ENCODE measurements at regions not wholly inside any gene's neighbourhood (a gene's known extent, or its start where the extent isn't known, plus 50 kb on each side); places are given as distances from the start of the nearest gene placed in this dataset.

DNA sequence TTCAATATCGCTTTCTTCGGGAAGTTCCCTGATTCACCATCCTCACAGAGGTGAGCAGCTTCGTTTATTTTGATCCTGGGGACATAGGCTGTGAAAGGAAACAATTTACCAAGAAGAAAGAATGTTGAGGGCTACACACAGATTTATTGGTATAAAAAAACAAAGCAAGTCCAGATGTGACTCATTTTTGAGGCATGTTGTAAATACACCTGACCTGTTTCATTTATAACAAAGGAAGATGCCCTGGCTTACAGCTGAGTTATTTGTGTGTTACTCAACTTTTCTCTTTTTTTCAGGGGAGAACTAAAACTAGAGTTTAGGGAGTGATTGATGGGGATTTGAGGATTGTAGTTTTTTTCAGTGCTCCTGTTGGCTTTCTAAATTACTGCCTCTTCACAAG is 489.5 kb downstream of the CBLN4 start:
- TF ChIP-seq, protein P1, sequence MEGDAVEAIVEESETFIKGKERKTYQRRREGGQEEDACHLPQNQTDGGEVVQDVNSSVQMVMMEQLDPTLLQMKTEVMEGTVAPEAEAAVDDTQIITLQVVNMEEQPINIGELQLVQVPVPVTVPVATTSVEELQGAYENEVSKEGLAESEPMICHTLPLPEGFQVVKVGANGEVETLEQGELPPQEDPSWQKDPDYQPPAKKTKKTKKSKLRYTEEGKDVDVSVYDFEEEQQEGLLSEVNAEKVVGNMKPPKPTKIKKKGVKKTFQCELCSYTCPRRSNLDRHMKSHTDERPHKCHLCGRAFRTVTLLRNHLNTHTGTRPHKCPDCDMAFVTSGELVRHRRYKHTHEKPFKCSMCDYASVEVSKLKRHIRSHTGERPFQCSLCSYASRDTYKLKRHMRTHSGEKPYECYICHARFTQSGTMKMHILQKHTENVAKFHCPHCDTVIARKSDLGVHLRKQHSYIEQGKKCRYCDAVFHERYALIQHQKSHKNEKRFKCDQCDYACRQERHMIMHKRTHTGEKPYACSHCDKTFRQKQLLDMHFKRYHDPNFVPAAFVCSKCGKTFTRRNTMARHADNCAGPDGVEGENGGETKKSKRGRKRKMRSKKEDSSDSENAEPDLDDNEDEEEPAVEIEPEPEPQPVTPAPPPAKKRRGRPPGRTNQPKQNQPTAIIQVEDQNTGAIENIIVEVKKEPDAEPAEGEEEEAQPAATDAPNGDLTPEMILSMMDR (IDR thresholded peaks at IDR 0.05), result no peak
- TF ChIP-seq ZFX (IDR thresholded peaks at IDR 0.05; ENCODE audit: borderline replicate concordance), result no peak
